DMS53 (cell line): ENCODE measurements at regions not wholly inside any gene's neighbourhood (a gene's known extent, or its start where the extent isn't known, plus 50 kb on each side); places are given as distances from the start of the nearest gene placed in this dataset.

Source experiments
- DNase-seq: peaks from one replicate; lab custom pipeline; 2025; lab: John Stamatoyannopoulos, UW

DNA sequence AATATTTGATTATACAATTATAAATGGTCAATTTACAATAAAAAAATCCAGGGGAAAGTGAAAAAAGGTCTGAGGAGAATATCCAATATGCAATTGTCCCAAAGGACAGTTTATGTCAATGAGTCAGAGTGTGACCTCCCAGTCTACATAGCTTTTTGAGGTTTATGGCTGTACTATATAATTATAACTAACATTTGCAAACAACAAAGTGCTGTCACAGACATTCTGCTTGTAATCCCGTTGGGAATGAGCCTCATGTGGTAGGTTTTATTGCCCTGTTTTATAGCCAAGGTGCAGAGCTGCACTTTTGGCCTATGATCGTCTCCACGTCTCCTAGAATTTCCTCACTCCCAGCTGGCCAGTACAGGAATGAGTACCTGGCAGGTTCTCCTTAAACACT is 103.8 kb downstream of the ADSS2 start:
- DNase-seq, result no peak

GRCh38 chr1:244349103-244349531 is 102.6 kb downstream of the ADSS2 start:
- no peak for DNase-seq

DNA sequence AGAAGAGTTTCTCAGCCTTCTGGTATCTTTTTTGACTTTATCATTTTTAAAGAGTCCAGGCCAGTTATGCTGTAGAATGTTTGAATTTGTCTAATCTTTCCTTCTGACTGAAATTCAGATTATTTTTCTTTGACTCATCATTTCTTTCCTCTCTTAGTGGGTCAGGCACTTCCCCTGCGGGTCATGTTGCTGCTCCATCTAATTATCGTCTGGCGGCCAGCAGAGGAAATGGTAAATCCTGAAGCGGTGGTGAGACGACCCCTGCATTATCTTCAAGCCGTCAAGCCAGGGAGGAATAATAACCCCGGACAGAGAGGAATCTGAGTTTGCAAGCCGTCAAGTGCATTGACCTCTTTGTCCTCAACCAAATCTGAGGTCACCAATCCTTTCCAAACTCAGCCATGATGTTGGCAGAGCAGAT is 102.1 kb downstream of the ADSS2 start:
- no peak for DNase-seq

- peak; percentile 44 for DNase-seq
These were observed 101.7 kb downstream of the ADSS2 start for GRCh38 chr1:244350027-244350426.

DNA sequence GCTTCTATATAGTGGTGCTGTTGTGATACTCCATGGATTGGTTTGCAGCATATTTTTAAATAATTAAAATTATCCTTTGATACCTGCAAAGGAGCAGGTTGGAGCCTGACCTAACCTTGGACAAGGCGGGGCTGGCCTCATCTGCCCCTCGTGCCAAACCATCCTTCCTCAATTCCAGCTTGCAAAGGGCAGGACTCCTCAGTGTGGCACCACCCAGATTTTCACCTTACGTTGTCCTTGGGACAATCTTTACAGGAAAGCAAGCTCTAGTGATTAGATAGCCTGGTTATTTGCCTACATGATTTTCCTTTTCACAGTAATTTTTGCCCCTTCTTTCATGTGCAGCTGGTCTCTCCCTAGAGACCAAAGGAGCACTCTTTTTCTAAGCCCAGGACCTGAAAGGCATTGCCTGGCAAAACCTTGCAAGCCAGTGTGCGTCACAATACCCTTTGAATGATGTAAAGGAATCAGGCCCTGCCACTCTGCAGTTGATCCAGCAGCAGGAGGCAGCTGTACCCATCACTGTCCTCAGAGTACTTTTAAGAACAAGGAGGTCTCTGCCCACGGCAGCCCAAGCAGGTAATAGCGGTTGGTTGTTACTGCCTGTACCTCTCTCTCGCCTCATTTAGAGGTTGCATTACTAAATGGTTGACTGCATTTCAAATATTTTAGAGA is 99.4 kb downstream of the ADSS2 start:
- DNase-seq, result no peak

- DNase-seq, result peak; percentile 83
These were observed 98.1 kb downstream of the ADSS2 start for GRCh38 chr1:244353551-244354091.

DNA sequence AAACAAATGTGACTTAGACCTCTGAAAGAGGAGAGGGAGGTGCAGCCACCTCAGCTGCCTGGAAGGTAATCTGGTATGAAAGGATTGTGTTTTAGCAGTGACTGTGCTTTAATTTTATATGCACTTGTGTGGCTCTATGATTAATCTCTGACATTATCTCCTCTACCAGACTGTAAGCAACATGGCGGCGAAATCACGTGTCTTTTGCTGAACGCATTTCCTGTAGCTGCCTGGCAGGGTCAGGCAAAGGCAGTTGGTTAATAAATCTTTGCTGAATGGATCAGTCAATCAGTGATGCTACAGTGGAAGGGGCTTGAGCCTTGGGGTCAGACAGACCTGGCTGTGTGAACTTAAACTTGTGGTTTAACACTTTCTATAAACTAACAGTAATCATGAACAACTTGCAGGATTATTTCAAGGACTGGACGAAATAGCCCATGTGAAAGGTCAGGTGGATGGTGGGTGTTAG is 96.9 kb downstream of the ADSS2 start:
- DNase-seq, result no peak

GRCh38 chr1:244356376-244356775 is 95.3 kb downstream of the ADSS2 start:
- DNase-seq, result no peak
